Keratinocyte (primary cell): ENCODE measurements at regions not wholly inside any gene's neighbourhood (a gene's known extent, or its start where the extent isn't known, plus 50 kb on each side); places are given as distances from the start of the nearest gene placed in this dataset.
"Not testable (repeated sequence)": the region's sequence is repeated elsewhere in the genome, so short reads cannot be mapped to it uniquely, and the experiment has no call there.

Experiments
- DNase-seq: peaks from one replicate; pipeline ENCODE4 v3.0.0-alpha.2; 2011; ENCODE audit warnings: low read depth, missing footprints, low spot score
- FAIRE-seq: peaks from 2 replicates; lab custom pipeline; 2011; peaks lifted over from hg19 to GRCh38; lab: Jason Lieb, UNC
- H2AFZ ChIP-seq: 2 replicates; pipeline ENCODE4 v1.6.0; 2012; ENCODE audit warnings: low read length, control low read depth, inconsistent platforms; ENCODE audit not compliant: control insufficient read depth
- H3K27ac ChIP-seq: 2 replicates; pipeline ENCODE4 v1.5.1; 2011; ENCODE audit warnings: low read length; ENCODE audit not compliant: control insufficient read depth, insufficient read depth
- H3K27me3 ChIP-seq: 3 replicates; pipeline ENCODE4 v1.6.0; 2011; ENCODE audit warnings: low read length; ENCODE audit not compliant: control insufficient read depth, insufficient read depth; ENCODE audit errors: extremely low read depth
- H3K36me3 ChIP-seq, 2 experiments: 2 replicates in 1 of 2; 3 replicates in 1 of 2; pipeline ENCODE4 v1.5.1; 2011; ENCODE audit warnings: low read length in 2 of 2, mild to moderate bottlenecking in 1 of 2; ENCODE audit not compliant: control insufficient read depth in 2 of 2, insufficient read depth in 2 of 2; ENCODE audit errors: extremely low read depth in 1 of 2
- H3K4me1 ChIP-seq: 3 replicates; pipeline ENCODE4 v1.5.1; 2011; ENCODE audit warnings: low read length; ENCODE audit not compliant: control insufficient read depth, insufficient read depth; ENCODE audit errors: extremely low read depth
- H3K4me2 ChIP-seq: 3 replicates; pipeline ENCODE4 v1.6.0; 2011; ENCODE audit warnings: low read depth, low read length; ENCODE audit not compliant: control insufficient read depth, insufficient read depth; ENCODE audit errors: extremely low read depth
- H3K4me3 ChIP-seq, 3 experiments: fragments of 200-600 bp in 1 of 3; sonication (generic) in 1 of 3; 2 replicates in 2 of 3; 3 replicates in 1 of 3; pipeline ENCODE4 v1.5.1; 2011 to 2016; ENCODE audit warnings: low read length in 3 of 3, mild to moderate bottlenecking in 3 of 3, control low read depth in 2 of 3, inconsistent platforms in 1 of 3, low read depth in 1 of 3, mixed read lengths in 1 of 3, mixed run types in 1 of 3, moderate library complexity in 1 of 3; ENCODE audit not compliant: control insufficient read depth in 2 of 3, insufficient read depth in 2 of 3; ENCODE audit errors: extremely low read depth in 1 of 3
- H3K79me2 ChIP-seq: 2 replicates; pipeline ENCODE4 v1.6.0; 2012; ENCODE audit warnings: low read length; ENCODE audit not compliant: control insufficient read depth, insufficient read depth
- H3K9ac ChIP-seq: 3 replicates; pipeline ENCODE4 v1.6.0; 2011; ENCODE audit warnings: low read length; ENCODE audit not compliant: control insufficient read depth, insufficient read depth; ENCODE audit errors: extremely low read depth
- H3K9me1 ChIP-seq: 3 replicates; pipeline ENCODE4 v1.6.0; 2011; ENCODE audit warnings: low read length; ENCODE audit not compliant: control insufficient read depth, insufficient read depth; ENCODE audit errors: extremely low read depth
- H3K9me3 ChIP-seq: 2 replicates; pipeline ENCODE4 v1.5.1; 2012; ENCODE audit warnings: low read depth, low read length; ENCODE audit not compliant: control insufficient read depth
- H4K20me1 ChIP-seq: 3 replicates; pipeline ENCODE4 v1.6.0; 2011; ENCODE audit warnings: low read length; ENCODE audit not compliant: control insufficient read depth, insufficient read depth; ENCODE audit errors: extremely low read depth
- EZH2 ChIP-seq: IDR thresholded peaks from one replicate; pipeline ENCODE4 v1.6.1; 2012; ENCODE audit warnings: inconsistent platforms, mild to moderate bottlenecking, low read length, moderate library complexity
- dilution Hi-C: fragments of 300-500 bp; cut with MboI; formaldehyde crosslinking; loops from one replicate; pipeline ENCODE4 v1.7.0; 2020; ENCODE audit warnings: low sequenced_read_pairs; ENCODE audit not compliant: extremely low pct_ligation_motif_present
- TF ChIP-seq, protein P1 (sequence below), 3 experiments: IDR thresholded peaks in 1 of 3; conservative IDR thresholded peaks in 1 of 3; optimal IDR thresholded peaks in 1 of 3; 2 replicates in 2 of 3; 3 replicates in 1 of 3; pipeline versions ENCODE3 to v1.5.1; 2011; ENCODE audit warnings: low read length in 3 of 3, mild to moderate bottlenecking in 3 of 3, moderate library complexity in 2 of 3, control low read depth in 1 of 3, inconsistent platforms in 1 of 3; ENCODE audit not compliant: insufficient read depth in 2 of 3; ENCODE audit errors: extremely low read depth in 1 of 3

- no peak for DNase-seq
- H3K4me2 ChIP-seq = no peak overlapping the region
- no peak for TF ChIP-seq EZH2
- no peaks in the 10 kb centered on the region for H4K20me1 ChIP-seq
- H3K4me1 ChIP-seq = peaks cover 45% of the 10 kb centered on the region
- no peak overlapping the region for H3K9ac ChIP-seq
- no peak overlapping the region for H3K4me3 ChIP-seq
- no peak overlapping the region for H3K27ac ChIP-seq
- no peaks in the 10 kb centered on the region for H3K36me3 ChIP-seq
- no peak overlapping the region for H2AFZ ChIP-seq
- no peak for FAIRE-seq
- no peaks in the 10 kb centered on the region for H3K79me2 ChIP-seq
- no peaks in the 10 kb centered on the region for H3K9me1 ChIP-seq
- H3K27me3 ChIP-seq = no peaks in the 10 kb centered on the region
- H3K9me3 ChIP-seq = no peaks in the 10 kb centered on the region
- dilution Hi-C loops = loop anchor here (25.0 kb wide), 1 partner anchor 130 kb away; no protein-coding TSS in a partner anchor
These were observed 92.2 kb upstream of the NT5E start for GRCh38 chr6:85357651-85358050.

DNA sequence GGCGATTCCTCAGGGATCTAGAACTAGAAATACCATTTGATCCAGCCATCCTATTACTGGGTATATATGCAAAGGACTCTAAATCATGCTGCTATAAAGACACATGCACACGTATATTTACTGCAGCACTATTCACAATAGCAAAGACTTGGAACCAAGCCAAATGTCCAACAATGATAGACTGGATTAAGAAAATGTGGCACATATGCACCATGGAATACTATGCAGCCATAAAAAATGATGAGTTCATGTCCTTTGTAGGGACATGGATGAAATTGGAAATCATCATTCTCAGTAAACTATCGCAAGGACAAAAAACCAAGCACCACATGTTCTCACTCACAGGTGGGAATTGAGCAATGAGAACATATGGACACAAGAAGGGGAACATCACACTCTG is 93.1 kb upstream of the NT5E start:
- not testable (repeated sequence) for H3K9me1 ChIP-seq, H4K20me1 ChIP-seq, H3K4me2 ChIP-seq, H3K27ac ChIP-seq, H3K9me3 ChIP-seq, FAIRE-seq, H3K79me2 ChIP-seq, DNase-seq, H2AFZ ChIP-seq, H3K36me3 ChIP-seq, H3K27me3 ChIP-seq, H3K9ac ChIP-seq, H3K4me3 ChIP-seq
- H3K4me1 ChIP-seq = peaks cover 36% of the 10 kb centered on the region
- dilution Hi-C loops = loop anchor here (25.0 kb wide), 1 partner anchor 131 kb away; no protein-coding TSS in a partner anchor

GRCh38 chr6:85355816-85356215 is 94.1 kb upstream of the NT5E start:
- dilution Hi-C loops = loop anchor here (25.0 kb wide), 1 partner anchor 131 kb away; no protein-coding TSS in a partner anchor
- H3K4me1 ChIP-seq = peaks cover 27% of the 10 kb centered on the region
- no peak overlapping the region for H2AFZ ChIP-seq
- DNase-seq (no peak), FAIRE-seq (no peak)
- TF ChIP-seq, protein P1, sequence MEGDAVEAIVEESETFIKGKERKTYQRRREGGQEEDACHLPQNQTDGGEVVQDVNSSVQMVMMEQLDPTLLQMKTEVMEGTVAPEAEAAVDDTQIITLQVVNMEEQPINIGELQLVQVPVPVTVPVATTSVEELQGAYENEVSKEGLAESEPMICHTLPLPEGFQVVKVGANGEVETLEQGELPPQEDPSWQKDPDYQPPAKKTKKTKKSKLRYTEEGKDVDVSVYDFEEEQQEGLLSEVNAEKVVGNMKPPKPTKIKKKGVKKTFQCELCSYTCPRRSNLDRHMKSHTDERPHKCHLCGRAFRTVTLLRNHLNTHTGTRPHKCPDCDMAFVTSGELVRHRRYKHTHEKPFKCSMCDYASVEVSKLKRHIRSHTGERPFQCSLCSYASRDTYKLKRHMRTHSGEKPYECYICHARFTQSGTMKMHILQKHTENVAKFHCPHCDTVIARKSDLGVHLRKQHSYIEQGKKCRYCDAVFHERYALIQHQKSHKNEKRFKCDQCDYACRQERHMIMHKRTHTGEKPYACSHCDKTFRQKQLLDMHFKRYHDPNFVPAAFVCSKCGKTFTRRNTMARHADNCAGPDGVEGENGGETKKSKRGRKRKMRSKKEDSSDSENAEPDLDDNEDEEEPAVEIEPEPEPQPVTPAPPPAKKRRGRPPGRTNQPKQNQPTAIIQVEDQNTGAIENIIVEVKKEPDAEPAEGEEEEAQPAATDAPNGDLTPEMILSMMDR (optimal IDR thresholded peaks at IDR 0.05 in 1 of 3, IDR thresholded peaks at IDR 0.05 in 1 of 3, conservative IDR thresholded peaks at IDR 0.05 in 1 of 3; ENCODE audit: extremely low read depth in 1 of 3, insufficient read depth in 2 of 3, low read length in 3 of 3) = no peak
- TF ChIP-seq EZH2 = no peak
- no peak overlapping the region for H3K4me3 ChIP-seq
- H3K9ac ChIP-seq = no peak overlapping the region
- H3K27ac ChIP-seq = no peak overlapping the region
- no peaks in the 10 kb centered on the region for H3K79me2 ChIP-seq
- no peaks in the 10 kb centered on the region for H3K27me3 ChIP-seq
- no peak overlapping the region for H3K4me2 ChIP-seq
- no peaks in the 10 kb centered on the region for H3K9me3 ChIP-seq
- H4K20me1 ChIP-seq = no peaks in the 10 kb centered on the region
- no peaks in the 10 kb centered on the region for H3K36me3 ChIP-seq
- no peaks in the 10 kb centered on the region for H3K9me1 ChIP-seq
